ENCODE measurements at regions not wholly inside any gene's neighbourhood (a gene's known extent, or its start where the extent isn't known, plus 50 kb on each side); places are given as distances from the start of the nearest gene placed in this dataset.
"Not testable (repeated sequence)": the region's sequence is repeated elsewhere in the genome, so short reads cannot be mapped to it uniquely, and the experiment has no call there.

- DNase-seq (no peak), ATAC-seq (peak in 1 of 3 donors; percentile 25)
- Histone ChIP-seq H3K27me3 (ENCODE audit: control insufficient read depth, insufficient read depth, low read length) (no peaks in the 10 kb centered on the region), H3K4me1 (ENCODE audit: control insufficient read depth, insufficient read depth, low read length) (peaks cover 10% of the 10 kb centered on the region), H3K27ac (ENCODE audit: low read length) (no peak overlapping the region), H3K9me3 (ENCODE audit: control insufficient read depth, insufficient read depth, low read length) (no peaks in the 10 kb centered on the region), H3K36me3 (ENCODE audit: control insufficient read depth, insufficient read depth, low read length) (no peaks in the 10 kb centered on the region), H3K4me3 (ENCODE audit: low read length) (no peak overlapping the region)
- intact Hi-C loops (cut with micrococcal nuclease): no loop called here
- TF ChIP-seq CTCF (IDR thresholded peaks at IDR 0.05): no peak
- H3K4me1 Mint-ChIP-seq: no peaks in the 10 kb centered on the region
- no peaks in the 10 kb centered on the region for H3K27me3 Mint-ChIP-seq (ENCODE audit: low read depth in 2 of 2)
- 85% methylated on average over 4 of the region's 4 CpGs for WGBS (ENCODE audit: insufficient coverage)
- H3K36me3 Mint-ChIP-seq: no peaks in the 10 kb centered on the region
- no peak overlapping the region for H3K4me3 Mint-ChIP-seq
- no peaks in the 10 kb centered on the region for H3K9me3 Mint-ChIP-seq
- no peak overlapping the region for H3K27ac Mint-ChIP-seq
Observed at GRCh38 chr14:105591052-105591451, 64.7 kb downstream of the TMEM121 start.

- H3K4me1 Mint-ChIP-seq; H3K36me3 Mint-ChIP-seq; H3K4me3 ChIP-seq (ENCODE audit: low read length); intact Hi-C loops (cut with micrococcal nuclease); H3K36me3 ChIP-seq (ENCODE audit: control insufficient read depth, insufficient read depth, low read length); H3K27me3 Mint-ChIP-seq (ENCODE audit: low read depth in 2 of 2); H3K27me3 ChIP-seq (ENCODE audit: control insufficient read depth, insufficient read depth, low read length); DNase-seq; H3K4me1 ChIP-seq (ENCODE audit: control insufficient read depth, insufficient read depth, low read length); H3K9me3 Mint-ChIP-seq; H3K4me3 Mint-ChIP-seq; H3K9me3 ChIP-seq (ENCODE audit: control insufficient read depth, insufficient read depth, low read length); H3K27ac ChIP-seq (ENCODE audit: low read length); H3K27ac Mint-ChIP-seq: not testable (repeated sequence)
- ATAC-seq: peak in 2 of 3 donors; percentile 24 to 50
- whole genome bisulfite sequencing (ENCODE audit: insufficient coverage): 57% methylated on average over 27 of the region's 27 CpGs
Observed at GRCh38 chr14:105591792-105592341, 65.5 kb downstream of the TMEM121 start.

- WGBS (ENCODE audit: insufficient coverage): 89% methylated on average over 5 of the region's 13 CpGs
- H3K27me3 Mint-ChIP-seq (ENCODE audit: low read depth in 2 of 2); H3K27me3 ChIP-seq (ENCODE audit: control insufficient read depth, insufficient read depth, low read length): not testable (repeated sequence)
Observed at GRCh38 chr14:105592646-105593045, 66.3 kb downstream of the TMEM121 start.

DNA sequence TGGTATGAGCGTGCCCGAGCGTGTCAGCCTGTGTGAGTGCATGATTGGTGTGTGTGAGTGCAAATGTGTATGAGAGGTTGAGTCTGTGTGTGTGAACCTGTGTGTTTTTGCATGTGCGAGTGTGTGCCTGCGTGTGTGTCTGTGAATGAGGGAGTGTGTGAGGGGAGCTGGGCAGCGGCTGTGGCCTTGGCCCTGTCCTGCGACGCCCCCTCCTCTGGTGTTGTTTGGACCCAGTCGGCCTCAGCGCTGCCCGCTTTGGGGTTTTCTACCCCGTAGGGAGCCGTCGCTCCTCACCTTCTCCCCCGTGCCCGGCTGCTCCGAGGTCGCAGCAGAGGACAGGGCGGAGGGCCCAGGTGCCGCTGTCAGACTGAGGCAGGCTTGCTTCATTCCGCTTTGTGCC, 69.0 kb downstream of the TMEM121 start:
- H3K9me3 Mint-ChIP-seq; H3K4me3 Mint-ChIP-seq; DNase-seq; H3K27me3 ChIP-seq (ENCODE audit: control insufficient read depth, insufficient read depth, low read length); intact Hi-C loops (cut with micrococcal nuclease); H3K27ac ChIP-seq (ENCODE audit: low read length); H3K27me3 Mint-ChIP-seq (ENCODE audit: low read depth in 2 of 2); H3K27ac Mint-ChIP-seq; ATAC-seq; H3K36me3 ChIP-seq (ENCODE audit: control insufficient read depth, insufficient read depth, low read length); H3K4me1 Mint-ChIP-seq; H3K36me3 Mint-ChIP-seq; H3K4me3 ChIP-seq (ENCODE audit: low read length); H3K9me3 ChIP-seq (ENCODE audit: control insufficient read depth, insufficient read depth, low read length); H3K4me1 ChIP-seq (ENCODE audit: control insufficient read depth, insufficient read depth, low read length): not testable (repeated sequence)
- 100% methylated on average over 4 of the region's 21 CpGs for WGBS (ENCODE audit: insufficient coverage)

More at GRCh38 chr14:105592646-105593045, 66.3 kb downstream of the TMEM121 start:
- H3K27ac ChIP-seq (ENCODE audit: low read length); H3K9me3 ChIP-seq (ENCODE audit: control insufficient read depth, insufficient read depth, low read length); H3K36me3 Mint-ChIP-seq; H3K4me3 Mint-ChIP-seq; DNase-seq; ATAC-seq; H3K9me3 Mint-ChIP-seq; H3K27ac Mint-ChIP-seq; H3K36me3 ChIP-seq (ENCODE audit: control insufficient read depth, insufficient read depth, low read length); H3K4me1 Mint-ChIP-seq; H3K4me1 ChIP-seq (ENCODE audit: control insufficient read depth, insufficient read depth, low read length); intact Hi-C loops (cut with micrococcal nuclease); H3K4me3 ChIP-seq (ENCODE audit: low read length): not testable (repeated sequence)

DNA sequence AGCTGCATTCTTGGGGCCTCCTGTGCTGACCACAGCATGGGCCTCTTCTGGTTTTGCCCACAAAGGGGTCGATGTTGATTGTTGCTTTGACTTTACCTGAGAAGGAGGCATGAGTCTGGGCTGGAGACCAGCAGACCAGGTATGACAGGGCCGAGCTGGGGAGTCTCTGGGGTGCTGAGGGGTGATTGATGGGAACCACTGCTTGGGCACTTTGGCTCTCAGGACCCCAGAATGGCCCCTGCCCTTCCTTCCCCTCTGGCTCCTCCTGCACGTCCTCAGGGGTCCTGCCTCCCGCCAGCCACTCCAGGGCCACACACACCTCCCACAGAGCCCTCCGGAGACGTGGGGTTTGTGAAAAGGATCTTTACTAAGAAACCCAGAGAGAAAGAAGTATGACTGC, 70.0 kb downstream of the TMEM121 start:
- H3K4me1 Mint-ChIP-seq; intact Hi-C loops (cut with micrococcal nuclease): not testable (repeated sequence)

GRCh38 chr14:105598040-105598763, 71.8 kb downstream of the TMEM121 start:
- H3K9me3 Mint-ChIP-seq; H3K27ac Mint-ChIP-seq; H3K4me1 Mint-ChIP-seq; H3K27ac ChIP-seq (ENCODE audit: low read length); H3K27me3 ChIP-seq (ENCODE audit: control insufficient read depth, insufficient read depth, low read length); H3K27me3 Mint-ChIP-seq (ENCODE audit: low read depth in 2 of 2); H3K4me1 ChIP-seq (ENCODE audit: control insufficient read depth, insufficient read depth, low read length); H3K4me3 ChIP-seq (ENCODE audit: low read length); intact Hi-C loops (cut with micrococcal nuclease); H3K4me3 Mint-ChIP-seq; H3K36me3 Mint-ChIP-seq; H3K9me3 ChIP-seq (ENCODE audit: control insufficient read depth, insufficient read depth, low read length); DNase-seq; H3K36me3 ChIP-seq (ENCODE audit: control insufficient read depth, insufficient read depth, low read length): not testable (repeated sequence)
- 93% methylated on average over 21 of the region's 29 CpGs for WGBS (ENCODE audit: insufficient coverage)
- ATAC-seq: peak in 1 of 3 donors; percentile 8

More for the DNA sequence above, 70.0 kb downstream of the TMEM121 start:
- 79% methylated on average over 3 of the region's 6 CpGs for WGBS (ENCODE audit: insufficient coverage)
- ATAC-seq; H3K4me3 ChIP-seq (ENCODE audit: low read length); DNase-seq; H3K27me3 Mint-ChIP-seq (ENCODE audit: low read depth in 2 of 2); H3K27ac Mint-ChIP-seq; H3K36me3 Mint-ChIP-seq; H3K9me3 Mint-ChIP-seq; H3K4me1 ChIP-seq (ENCODE audit: control insufficient read depth, insufficient read depth, low read length); H3K36me3 ChIP-seq (ENCODE audit: control insufficient read depth, insufficient read depth, low read length); H3K4me3 Mint-ChIP-seq; H3K9me3 ChIP-seq (ENCODE audit: control insufficient read depth, insufficient read depth, low read length); H3K27me3 ChIP-seq (ENCODE audit: control insufficient read depth, insufficient read depth, low read length); H3K27ac ChIP-seq (ENCODE audit: low read length): not testable (repeated sequence)

DNA sequence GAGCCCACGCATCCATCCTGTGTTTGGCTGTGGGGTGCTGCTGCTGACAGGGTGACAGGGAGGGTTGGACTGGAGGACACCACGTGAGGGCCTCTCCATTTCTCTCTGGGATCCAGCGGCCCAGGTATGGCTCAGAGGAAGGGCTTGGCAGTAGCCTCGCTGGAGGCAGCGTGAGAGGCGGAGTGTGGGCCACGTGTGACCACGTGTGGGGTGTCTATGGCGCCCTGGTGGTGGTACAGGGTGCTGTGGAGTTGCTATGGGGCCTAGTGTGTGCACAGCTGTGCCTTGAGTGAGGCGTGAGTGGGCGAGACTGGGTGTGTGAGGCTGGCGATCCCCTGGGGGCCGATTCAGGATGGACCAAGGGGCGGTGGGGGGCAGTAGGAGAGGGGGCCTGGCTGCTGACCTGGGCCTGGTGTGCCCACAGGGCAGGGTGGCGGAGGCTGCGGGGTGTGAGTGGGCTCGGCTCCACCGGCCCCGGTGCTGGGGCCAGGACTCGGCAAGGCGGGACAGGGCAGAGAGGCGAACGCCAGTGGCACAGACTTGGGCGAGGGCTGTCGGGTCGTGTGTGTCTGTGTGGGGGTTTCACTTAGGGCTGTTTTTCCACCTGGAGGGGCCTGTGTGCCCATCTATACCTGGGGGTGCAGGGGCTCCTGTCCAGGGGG, 72.7 kb downstream of the TMEM121 start:
- H3K4me3 Mint-ChIP-seq; H3K36me3 Mint-ChIP-seq; H3K27ac Mint-ChIP-seq; H3K36me3 ChIP-seq (ENCODE audit: control insufficient read depth, insufficient read depth, low read length); H3K9me3 ChIP-seq (ENCODE audit: control insufficient read depth, insufficient read depth, low read length); H3K27me3 ChIP-seq (ENCODE audit: control insufficient read depth, insufficient read depth, low read length); H3K4me3 ChIP-seq (ENCODE audit: low read length); H3K27me3 Mint-ChIP-seq (ENCODE audit: low read depth in 2 of 2); H3K9me3 Mint-ChIP-seq; H3K4me1 ChIP-seq (ENCODE audit: control insufficient read depth, insufficient read depth, low read length); ATAC-seq; DNase-seq; H3K27ac ChIP-seq (ENCODE audit: low read length); H3K4me1 Mint-ChIP-seq; intact Hi-C loops (cut with micrococcal nuclease): not testable (repeated sequence)
- WGBS (ENCODE audit: insufficient coverage): 81% methylated on average over 20 of the region's 26 CpGs

Measured in natural killer cell (primary cell).